H9 (cell line): ENCODE measurements at regions not wholly inside any gene's neighbourhood (a gene's known extent, or its start where the extent isn't known, plus 50 kb on each side); places are given as distances from the start of the nearest gene placed in this dataset.

Experiments used
- DNase-seq: peaks from one replicate; pipeline ENCODE4 v3.0.0-alpha.2; 2017
- H2AFZ ChIP-seq: one replicate; pipeline ENCODE4 v1.6.1; 2013; ENCODE audit warnings: mild to moderate bottlenecking, low read length, control low read depth, moderate library complexity
- H2AK5ac ChIP-seq: 2 replicates; pipeline ENCODE4 v1.6.1; 2013; ENCODE audit warnings: low read length, control low read depth, mixed read lengths; ENCODE audit not compliant: insufficient read length
- H2BK120ac ChIP-seq: one replicate; pipeline ENCODE4 v1.6.1; 2013; ENCODE audit warnings: low read depth, mild to moderate bottlenecking, low read length, control low read depth, inconsistent platforms; ENCODE audit not compliant: poor library complexity, severe bottlenecking
- H2BK12ac ChIP-seq: 2 replicates; pipeline ENCODE4 v1.6.1; 2013; ENCODE audit warnings: low read length, control low read depth, mixed read lengths, low read depth; ENCODE audit not compliant: insufficient read length
- H2BK15ac ChIP-seq: 2 replicates; pipeline ENCODE4 v1.6.1; 2013; ENCODE audit warnings: low read depth, low read length, control low read depth
- H2BK20ac ChIP-seq: one replicate; pipeline ENCODE4 v1.6.1; 2013; ENCODE audit warnings: low read depth, mild to moderate bottlenecking, low read length, control low read depth, inconsistent platforms; ENCODE audit not compliant: poor library complexity, severe bottlenecking
- H2BK5ac ChIP-seq: 2 replicates; pipeline ENCODE4 v1.6.1; 2013; ENCODE audit warnings: low read length, control low read depth, mixed read lengths; ENCODE audit not compliant: insufficient read length
- H3K14ac ChIP-seq: 2 replicates; pipeline ENCODE4 v1.6.1; 2013; ENCODE audit warnings: low read length, control low read depth; ENCODE audit not compliant: insufficient read depth
- H3K18ac ChIP-seq: 2 replicates; pipeline ENCODE4 v1.6.1; 2013; ENCODE audit warnings: low read depth, mild to moderate bottlenecking, mixed read lengths, low read length, control low read depth; ENCODE audit not compliant: insufficient read length
- H3K23ac ChIP-seq: 2 replicates; pipeline ENCODE4 v1.6.1; 2013; ENCODE audit warnings: low read length, control low read depth, mixed read lengths, low read depth; ENCODE audit not compliant: insufficient read length
- H3K23me2 ChIP-seq: 2 replicates; pipeline ENCODE4 v1.6.1; 2013; ENCODE audit warnings: low read depth, mild to moderate bottlenecking, mixed read lengths, low read length, control low read depth; ENCODE audit not compliant: insufficient read length, poor library complexity, severe bottlenecking
- H3K27ac ChIP-seq: 2 replicates; pipeline ENCODE4 v1.5.1; 2013; ENCODE audit warnings: low read length, control low read depth, mixed read lengths, low read depth; ENCODE audit not compliant: insufficient read length
- H3K27me3 ChIP-seq: 2 replicates; pipeline ENCODE4 v1.6.1; 2013; ENCODE audit warnings: low read length, control low read depth, inconsistent platforms; ENCODE audit not compliant: insufficient read depth
- H3K4ac ChIP-seq: 2 replicates; pipeline ENCODE4 v1.6.1; 2013; ENCODE audit warnings: low read depth, mild to moderate bottlenecking, control low read depth, inconsistent platforms, low read length, moderate library complexity
- H3K4me1 ChIP-seq: 2 replicates; pipeline ENCODE4 v1.6.1; 2013; ENCODE audit warnings: low read length, control low read depth, inconsistent platforms; ENCODE audit not compliant: insufficient read depth
- H3K4me2 ChIP-seq: 2 replicates; pipeline ENCODE4 v1.6.1; 2013; ENCODE audit warnings: low read length, control low read depth, mixed read lengths; ENCODE audit not compliant: insufficient read length, insufficient read depth
- H3K56ac ChIP-seq: 2 replicates; pipeline ENCODE4 v1.6.1; 2013; ENCODE audit warnings: low read depth, mild to moderate bottlenecking, mixed read lengths, low read length, control low read depth; ENCODE audit not compliant: insufficient read length
- H3K79me1 ChIP-seq: 2 replicates; pipeline ENCODE4 v1.6.1; 2013; ENCODE audit warnings: low read depth, mild to moderate bottlenecking, moderate library complexity, low read length, control low read depth, inconsistent platforms; ENCODE audit not compliant: insufficient read depth, poor library complexity, severe bottlenecking
- H3K79me2 ChIP-seq: 2 replicates; pipeline ENCODE4 v1.6.1; 2013; ENCODE audit warnings: low read length, control low read depth, inconsistent platforms; ENCODE audit not compliant: insufficient read depth
- H3K9ac ChIP-seq: 2 replicates; pipeline ENCODE4 v1.6.1; 2013; ENCODE audit warnings: low read length, control low read depth, mixed read lengths; ENCODE audit not compliant: insufficient read length; ENCODE audit errors: extremely low read depth
- H3K9me3 ChIP-seq: one replicate; pipeline ENCODE4 v1.6.1; 2013; ENCODE audit warnings: low read depth, low read length, inconsistent platforms; ENCODE audit not compliant: control insufficient read depth
- H3T11ph ChIP-seq: one replicate; pipeline ENCODE4 v1.6.1; 2013; ENCODE audit warnings: mild to moderate bottlenecking, low read length, control low read depth, inconsistent platforms
- H4K20me1 ChIP-seq: one replicate; pipeline ENCODE4 v1.6.1; 2013; ENCODE audit not compliant: control insufficient read depth, insufficient read length, insufficient read depth
- H4K5ac ChIP-seq: 2 replicates; pipeline ENCODE4 v1.6.1; 2013; ENCODE audit warnings: low read depth, mild to moderate bottlenecking, mixed read lengths, low read length, control low read depth; ENCODE audit not compliant: insufficient read length
- H4K8ac ChIP-seq: replicated peaks from 2 replicates; pipeline ENCODE4 v1.6.1; 2013; ENCODE audit warnings: low read length, control low read depth, mixed read lengths, low read depth; ENCODE audit not compliant: insufficient read length
- H4K91ac ChIP-seq: 2 replicates; pipeline ENCODE4 v1.6.1; 2013; ENCODE audit warnings: low read depth, mild to moderate bottlenecking, moderate library complexity, mixed read lengths, low read length, control low read depth; ENCODE audit not compliant: insufficient read length
- H3K27ac Mint-ChIP-seq, 3 experiments: 2 replicates in 2 of 3; 3 replicates in 1 of 3; pipeline ENCODE4 v1.8.0; 2020 to 2021; ENCODE audit warnings: mixed read lengths in 3 of 3, mild to moderate bottlenecking in 1 of 3, moderate library complexity in 1 of 3
- H3K27me3 Mint-ChIP-seq: 2 replicates; pipeline ENCODE4 v1.8.0; 2021; ENCODE audit warnings: low read depth, mild to moderate bottlenecking, moderate library complexity, mixed read lengths
- H3K36me3 Mint-ChIP-seq, 3 experiments: 2 replicates in 2 of 3; 3 replicates in 1 of 3; pipeline ENCODE4 v1.8.0; 2020 to 2021; ENCODE audit warnings: low read depth in 3 of 3, mixed read lengths in 3 of 3; ENCODE audit not compliant: insufficient read depth in 1 of 3
- H3K4me1 Mint-ChIP-seq, 2 experiments: 2 replicates each; pipeline ENCODE4 v1.8.0; 2020; ENCODE audit warnings: mixed read lengths in 2 of 2
- H3K4me3 Mint-ChIP-seq, 2 experiments: 2 replicates in 1 of 2; 3 replicates in 1 of 2; pipeline ENCODE4 v1.8.0; 2020 to 2021; ENCODE audit warnings: mild to moderate bottlenecking in 2 of 2, mixed read lengths in 2 of 2, moderate library complexity in 1 of 2
- H3K9me3 Mint-ChIP-seq, 2 experiments: 2 replicates in 1 of 2; 3 replicates in 1 of 2; pipeline ENCODE4 v1.8.0; 2020; ENCODE audit warnings: mild to moderate bottlenecking in 2 of 2, mixed read lengths in 2 of 2, moderate library complexity in 1 of 2
- CTCF ChIP-seq: fragments of 200-600 bp; sonication (generic); conservative IDR thresholded peaks from 3 replicates; pipeline ENCODE4 v1.8.0; 2021; ENCODE audit warnings: antibody characterized with exemption, mild to moderate bottlenecking
- WGBS: extraction: QIAGEN DNeasy Blood & Tissue Kit; methylation state at CpG from one replicate; pipeline ENCODE4 v1.1.7; 2013; ENCODE audit warnings: missing lambda C conversion rate, low lambda C conversion rate, mixed read lengths; ENCODE audit not compliant: insufficient read length; ENCODE audit errors: extremely low coverage; 5-methylcytosine and 5-hydroxymethylcytosine counted together

GRCh38 chr18:78773819-78774218, 205.8 kb upstream of the SALL3 start:
- Histone ChIP-seq H4K8ac (no peak overlapping the region), H3K4me2 (no peak overlapping the region), H4K5ac (no peak overlapping the region), H3K27ac (no peak overlapping the region), H3K27me3 (no peaks in the 10 kb centered on the region), H3K79me2 (no peaks in the 10 kb centered on the region), H3K4me1 (no peaks in the 10 kb centered on the region), H2BK15ac (no peak overlapping the region), H2BK20ac (no peak overlapping the region), H4K91ac (no peak overlapping the region), H2BK12ac (no peak overlapping the region), H3K56ac (no peak overlapping the region), H2AFZ (no peak overlapping the region), H3K14ac (no peak overlapping the region), H3K79me1 (no peaks in the 10 kb centered on the region), H3T11ph (no peak overlapping the region), H2BK5ac (no peak overlapping the region), H2AK5ac (no peak overlapping the region), H2BK120ac (no peak overlapping the region), H3K18ac (no peak overlapping the region), H3K9ac (no peak overlapping the region), H4K20me1 (no peaks in the 10 kb centered on the region), H3K23ac (no peak overlapping the region), H3K23me2 (no peaks in the 10 kb centered on the region), H3K9me3 (no peaks in the 10 kb centered on the region), H3K4ac (no peak overlapping the region)
- peaks cover 21 to 28% of the 10 kb centered on the region in 2 experiments for H3K4me1 Mint-ChIP-seq
- no peak for DNase-seq
- peaks cover 4% of the 10 kb centered on the region; the same call in 1 of the 2 replicates for H3K27me3 Mint-ChIP-seq
- no peak for TF ChIP-seq CTCF
- no CpG with 5 or more reads among the region's 9 CpGs for WGBS
- H3K27ac Mint-ChIP-seq, result no peak overlapping the region
- no peaks in the 10 kb centered on the region for H3K36me3 Mint-ChIP-seq
- H3K9me3 Mint-ChIP-seq, result no peaks in the 10 kb centered on the region; a peak in 1 of 5 replicates
- H3K4me3 Mint-ChIP-seq, result no peak overlapping the region
